ENCODE measurements at regions not wholly inside any gene's neighbourhood (a gene's known extent, or its start where the extent isn't known, plus 50 kb on each side); places are given as distances from the start of the nearest gene placed in this dataset.

GRCh38 chr11:119940401-119940976 is 197.4 kb downstream of the TRIM29 start:
- no peak for DNase-seq
- no peaks in the 10 kb centered on the region for H3K9me3 ChIP-seq (ENCODE audit: low read depth)
- H3K79me2 ChIP-seq (ENCODE audit: insufficient read depth), result no peaks in the 10 kb centered on the region
- no peaks in the 10 kb centered on the region for H4K20me1 ChIP-seq (ENCODE audit: insufficient read depth)
- in situ Hi-C loops (cut with MboI), result no loop called here
- no peak overlapping the region for H3K9ac ChIP-seq
- no peaks in the 10 kb centered on the region for H3K9me2 ChIP-seq (ENCODE audit: insufficient read depth)
- no peaks in the 10 kb centered on the region for H3F3A ChIP-seq (ENCODE audit: insufficient read depth)
- no peaks in the 10 kb centered on the region for H3K4me1 ChIP-seq (ENCODE audit: insufficient read depth)
- H3K4me2 ChIP-seq (ENCODE audit: unreplicated experiment), result no peak overlapping the region
- H2AFZ ChIP-seq, result no peak overlapping the region
- H3K27ac ChIP-seq, result no peak overlapping the region
- no peaks in the 10 kb centered on the region for H3K36me3 ChIP-seq (ENCODE audit: low read depth)
- no peak overlapping the region for H3K4me3 ChIP-seq
- TF ChIP-seq EZH2 (IDR thresholded peaks at IDR 0.05; ENCODE audit: insufficient read depth, poor library complexity, severe bottlenecking) (no peak), EZH2phosphoT487 (IDR thresholded peaks at IDR 0.05; ENCODE audit: insufficient read depth, low read depth) (no peak)
- 27 to 34% methylated on average over 7 of the region's 7 CpGs for WGBS, 2 experiments (ENCODE audit: low coverage in 1 of 2, low lambda C conversion rate in 2 of 2, missing lambda C conversion rate in 2 of 2)
- H3K27me3 ChIP-seq (replicated peaks; ENCODE audit: insufficient read depth), result peaks cover 13% of the 10 kb centered on the region; the same call in 1 of the 2 replicates

GRCh38 chr11:119937412-119937811 is 200.5 kb downstream of the TRIM29 start:
- Histone ChIP-seq H3K9me2 (ENCODE audit: insufficient read depth) (no peaks in the 10 kb centered on the region), H3K4me2 (ENCODE audit: unreplicated experiment) (no peak overlapping the region), H3K79me2 (ENCODE audit: insufficient read depth) (no peaks in the 10 kb centered on the region)

GRCh38 chr11:119936426-119936825 is 201.5 kb downstream of the TRIM29 start:
- Histone ChIP-seq H3K9ac (no peak overlapping the region), H3K9me3 (ENCODE audit: low read depth) (no peaks in the 10 kb centered on the region), H3K27me3 (replicated peaks; ENCODE audit: insufficient read depth) (peaks cover 44% of the 10 kb centered on the region; the same call in 1 of the 2 replicates), H3K79me2 (ENCODE audit: insufficient read depth) (no peaks in the 10 kb centered on the region), H3K36me3 (ENCODE audit: low read depth) (no peaks in the 10 kb centered on the region), H3K9me2 (ENCODE audit: insufficient read depth) (no peaks in the 10 kb centered on the region), H3F3A (ENCODE audit: insufficient read depth) (no peaks in the 10 kb centered on the region), H4K20me1 (ENCODE audit: insufficient read depth) (no peaks in the 10 kb centered on the region), H3K27ac (no peak overlapping the region), H3K4me2 (ENCODE audit: unreplicated experiment) (no peak overlapping the region), H2AFZ (no peak overlapping the region), H3K4me3 (no peak overlapping the region), H3K4me1 (ENCODE audit: insufficient read depth) (no peaks in the 10 kb centered on the region)
- in situ Hi-C loops (cut with MboI), result no loop called here
- WGBS, 2 experiments (ENCODE audit: low coverage in 1 of 2, low lambda C conversion rate in 2 of 2, missing lambda C conversion rate in 2 of 2), result 31 to 45% methylated on average over 5 of the region's 5 CpGs
- no peak for DNase-seq
- TF ChIP-seq EZH2 (IDR thresholded peaks at IDR 0.05; ENCODE audit: insufficient read depth, poor library complexity, severe bottlenecking), result no peak
- TF ChIP-seq EZH2phosphoT487 (IDR thresholded peaks at IDR 0.05; ENCODE audit: insufficient read depth, low read depth), result no peak

More at GRCh38 chr11:119937412-119937811, 200.5 kb downstream of the TRIM29 start:
- in situ Hi-C loops (cut with MboI), result no loop called here
- no peak overlapping the region for H2AFZ ChIP-seq
- WGBS, 2 experiments (ENCODE audit: low coverage in 1 of 2, low lambda C conversion rate in 2 of 2, missing lambda C conversion rate in 2 of 2), result 19 to 25% methylated on average over 4 of the region's 4 CpGs
- no peak for TF ChIP-seq EZH2 (IDR thresholded peaks at IDR 0.05; ENCODE audit: insufficient read depth, poor library complexity, severe bottlenecking)
- no peak for TF ChIP-seq EZH2phosphoT487 (IDR thresholded peaks at IDR 0.05; ENCODE audit: insufficient read depth, low read depth)
- H3K27me3 ChIP-seq (replicated peaks; ENCODE audit: insufficient read depth), result peaks cover 34% of the 10 kb centered on the region; the same call in 1 of the 2 replicates
- no peak overlapping the region for H3K4me3 ChIP-seq
- DNase-seq, result no peak
- no peak overlapping the region for H3K9ac ChIP-seq
- no peak overlapping the region for H3K27ac ChIP-seq
- H3K36me3 ChIP-seq (ENCODE audit: low read depth), result no peaks in the 10 kb centered on the region
- H3F3A ChIP-seq (ENCODE audit: insufficient read depth), result no peaks in the 10 kb centered on the region
- H3K9me3 ChIP-seq (ENCODE audit: low read depth), result no peaks in the 10 kb centered on the region
- no peaks in the 10 kb centered on the region for H3K4me1 ChIP-seq (ENCODE audit: insufficient read depth)
- no peaks in the 10 kb centered on the region for H4K20me1 ChIP-seq (ENCODE audit: insufficient read depth)

- no peaks in the 10 kb centered on the region for H3F3A ChIP-seq (ENCODE audit: insufficient read depth)
- no peaks in the 10 kb centered on the region for H3K36me3 ChIP-seq (ENCODE audit: low read depth)
- H3K4me3 ChIP-seq, result no peak overlapping the region
- TF ChIP-seq EZH2 (IDR thresholded peaks at IDR 0.05; ENCODE audit: insufficient read depth, poor library complexity, severe bottlenecking) (no peak), EZH2phosphoT487 (IDR thresholded peaks at IDR 0.05; ENCODE audit: insufficient read depth, low read depth) (no peak)
- no peak overlapping the region for H3K27ac ChIP-seq
- H3K27me3 ChIP-seq (replicated peaks; ENCODE audit: insufficient read depth), result peaks cover 53% of the 10 kb centered on the region; the same call in 1 of the 2 replicates
- no peaks in the 10 kb centered on the region for H3K4me1 ChIP-seq (ENCODE audit: insufficient read depth)
- WGBS, 2 experiments (ENCODE audit: low coverage in 1 of 2, low lambda C conversion rate in 2 of 2, missing lambda C conversion rate in 2 of 2), result 50 to 51% methylated on average over 7 of the region's 7 CpGs
- H3K9me3 ChIP-seq (ENCODE audit: low read depth), result no peaks in the 10 kb centered on the region
- no peak overlapping the region for H3K4me2 ChIP-seq (ENCODE audit: unreplicated experiment)
- H3K9ac ChIP-seq, result no peak overlapping the region
- DNase-seq, result no peak
- in situ Hi-C loops (cut with MboI), result no loop called here
- no peaks in the 10 kb centered on the region for H4K20me1 ChIP-seq (ENCODE audit: insufficient read depth)
- H2AFZ ChIP-seq, result no peak overlapping the region
- H3K9me2 ChIP-seq (ENCODE audit: insufficient read depth), result no peaks in the 10 kb centered on the region
- no peaks in the 10 kb centered on the region for H3K79me2 ChIP-seq (ENCODE audit: insufficient read depth)
Observed at GRCh38 chr11:119935349-119935925, 202.5 kb downstream of the TRIM29 start.

Data from GM23248 (cell line).